NCI-H1105 treated with DMSO at 0.1 percent for 48 hours (cell line): ENCODE measurements at regions not wholly inside any gene's neighbourhood (a gene's known extent, or its start where the extent isn't known, plus 50 kb on each side); places are given as distances from the start of the nearest gene placed in this dataset.
"Not testable (repeated sequence)": the region's sequence is repeated elsewhere in the genome, so short reads cannot be mapped to it uniquely, and the experiment has no call there.

Source experiments
- DNase-seq: peaks from one replicate; lab custom pipeline; 2025; lab: John Stamatoyannopoulos, UW

- DNase-seq: no peak
Measured at GRCh38 chr3:104127830-104128229, 1238.9 kb upstream of the ALCAM start.

- DNase-seq: no peak
Measured at GRCh38 chr3:104132566-104133403, 1233.9 kb upstream of the ALCAM start.

GRCh38 chr3:104133630-104134029, 1233.1 kb upstream of the ALCAM start:
- no peak for DNase-seq

- no peak for DNase-seq
Measured at GRCh38 chr3:104137116-104137515, 1229.6 kb upstream of the ALCAM start.

- no peak for DNase-seq
Measured at GRCh38 chr3:104145164-104145563, 1221.5 kb upstream of the ALCAM start.

GRCh38 chr3:104149154-104149553, 1217.6 kb upstream of the ALCAM start:
- no peak for DNase-seq

GRCh38 chr3:104150724-104151123, 1216.0 kb upstream of the ALCAM start:
- DNase-seq: no peak

- DNase-seq: no peak
Measured at GRCh38 chr3:104154896-104155295, 1211.8 kb upstream of the ALCAM start.

- no peak for DNase-seq
Measured at GRCh38 chr3:104165866-104166265, 1200.8 kb upstream of the ALCAM start.

- no peak for DNase-seq
Measured at GRCh38 chr3:104168386-104168785, 1198.3 kb upstream of the ALCAM start.

GRCh38 chr3:104175696-104176095, 1191.0 kb upstream of the ALCAM start:
- DNase-seq: no peak

GRCh38 chr3:104176706-104177105, 1190.0 kb upstream of the ALCAM start:
- DNase-seq: no peak

- no peak for DNase-seq
Measured at GRCh38 chr3:104178680-104179079, 1188.0 kb upstream of the ALCAM start.

- DNase-seq: no peak
Measured at GRCh38 chr3:104180906-104181305, 1185.8 kb upstream of the ALCAM start.

GRCh38 chr3:104190681-104191080, 1176.0 kb upstream of the ALCAM start:
- no peak for DNase-seq

GRCh38 chr3:104198131-104198530, 1168.6 kb upstream of the ALCAM start:
- no peak for DNase-seq

GRCh38 chr3:104206925-104207324, 1159.8 kb upstream of the ALCAM start:
- peak; percentile 2 for DNase-seq

- no peak for DNase-seq
Measured at GRCh38 chr3:104214277-104214676, 1152.4 kb upstream of the ALCAM start.

GRCh38 chr3:104214937-104215336, 1151.8 kb upstream of the ALCAM start:
- no peak for DNase-seq

GRCh38 chr3:104219046-104219445, 1147.7 kb upstream of the ALCAM start:
- DNase-seq: not testable (repeated sequence)

- DNase-seq: no peak
Measured at GRCh38 chr3:104234442-104235194, 1132.1 kb upstream of the ALCAM start.

- no peak for DNase-seq
Measured at GRCh38 chr3:104244680-104245220, 1122.0 kb upstream of the ALCAM start.

- DNase-seq: no peak
Measured at GRCh38 chr3:104245261-104245660, 1121.4 kb upstream of the ALCAM start.
